Liver (tissue), 3 donors: ENCODE measurements at regions not wholly inside any gene's neighbourhood (a gene's known extent, or its start where the extent isn't known, plus 50 kb on each side); places are given as distances from the start of the nearest gene placed in this dataset.

Experiments used
- CTCF ChIP-seq: fragments of 150-350 bp; IDR thresholded peaks from 2 replicates; pipeline ENCODE4 v1.5.1; 2017; ENCODE audit warnings: improper control_type of control experiment, low read depth, low read length; ENCODE audit not compliant: missing input control
- MAX ChIP-seq: IDR thresholded peaks from 2 replicates; pipeline ENCODE4 v1.6.1; 2016; ENCODE audit warnings: antibody characterized with exemption
- RXRA ChIP-seq, 2 donors: IDR thresholded peaks; 2 replicates each; pipeline ENCODE4 v1.6.1; 2017 to 2018; ENCODE audit warnings: antibody characterized with exemption in 2 of 2, mild to moderate bottlenecking in 1 of 2
- SP1 ChIP-seq: IDR thresholded peaks from 2 replicates; pipeline ENCODE4 v1.6.1; 2018; ENCODE audit warnings: antibody characterized with exemption, mild to moderate bottlenecking
- TAF1 ChIP-seq: conservative IDR thresholded peaks from 2 replicates; pipeline ENCODE4 v1.6.1; 2016; ENCODE audit warnings: antibody characterized with exemption, mild to moderate bottlenecking
- donor health status: healthy.
- donor health status: healthy.

GRCh38 chr5:136656811-136657210 is 291.5 kb upstream of the TRPC7 start:
- TF ChIP-seq CTCF: no peak
- no peak for TF ChIP-seq RXRA (IDR thresholded peaks at IDR 0.05)
- TF ChIP-seq MAX: no peak
- TF ChIP-seq SP1: no peak
- TF ChIP-seq TAF1: no peak
